ENCODE measurements at regions not wholly inside any gene's neighbourhood (a gene's known extent, or its start where the extent isn't known, plus 50 kb on each side); places are given as distances from the start of the nearest gene placed in this dataset.

DNA sequence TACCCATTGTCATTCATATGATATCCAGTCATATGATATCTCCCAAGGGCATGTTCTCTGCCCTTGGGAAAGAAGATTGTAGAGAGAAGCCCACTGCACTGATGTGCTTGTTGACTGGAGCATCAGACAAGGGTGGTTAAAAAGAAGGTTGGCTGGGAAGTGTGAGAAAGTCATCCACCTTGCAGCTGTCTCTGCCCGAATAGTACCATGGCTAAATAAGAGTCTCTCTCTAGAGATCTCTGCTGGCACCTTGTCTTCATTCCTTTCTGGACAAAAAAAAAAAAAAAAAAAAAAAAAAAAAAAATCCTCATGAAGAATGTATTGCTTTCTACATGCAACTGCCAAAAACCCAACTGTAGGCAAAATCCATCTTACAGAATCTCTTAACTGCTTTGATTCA, 349.7 kb upstream of the ESRRG start:
- ChIA-PET POLR2A (no interaction called here), CTCF (no interaction called here)
- H3K27me3 Mint-ChIP-seq: no peaks in the 10 kb centered on the region
- TF ChIP-seq, protein P1, sequence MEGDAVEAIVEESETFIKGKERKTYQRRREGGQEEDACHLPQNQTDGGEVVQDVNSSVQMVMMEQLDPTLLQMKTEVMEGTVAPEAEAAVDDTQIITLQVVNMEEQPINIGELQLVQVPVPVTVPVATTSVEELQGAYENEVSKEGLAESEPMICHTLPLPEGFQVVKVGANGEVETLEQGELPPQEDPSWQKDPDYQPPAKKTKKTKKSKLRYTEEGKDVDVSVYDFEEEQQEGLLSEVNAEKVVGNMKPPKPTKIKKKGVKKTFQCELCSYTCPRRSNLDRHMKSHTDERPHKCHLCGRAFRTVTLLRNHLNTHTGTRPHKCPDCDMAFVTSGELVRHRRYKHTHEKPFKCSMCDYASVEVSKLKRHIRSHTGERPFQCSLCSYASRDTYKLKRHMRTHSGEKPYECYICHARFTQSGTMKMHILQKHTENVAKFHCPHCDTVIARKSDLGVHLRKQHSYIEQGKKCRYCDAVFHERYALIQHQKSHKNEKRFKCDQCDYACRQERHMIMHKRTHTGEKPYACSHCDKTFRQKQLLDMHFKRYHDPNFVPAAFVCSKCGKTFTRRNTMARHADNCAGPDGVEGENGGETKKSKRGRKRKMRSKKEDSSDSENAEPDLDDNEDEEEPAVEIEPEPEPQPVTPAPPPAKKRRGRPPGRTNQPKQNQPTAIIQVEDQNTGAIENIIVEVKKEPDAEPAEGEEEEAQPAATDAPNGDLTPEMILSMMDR (IDR thresholded peaks at IDR 0.05): no peak
- H3K4me1 Mint-ChIP-seq (ENCODE audit: low read depth): no peaks in the 10 kb centered on the region
- ATAC-seq (no peak), DNase-seq (no peak)
- intact Hi-C loops (cut with micrococcal nuclease): no loop called here
- no peak overlapping the region for H3K4me3 Mint-ChIP-seq
- H3K36me3 Mint-ChIP-seq (ENCODE audit: low read depth): no peaks in the 10 kb centered on the region
- no peak overlapping the region for H3K27ac Mint-ChIP-seq
- no peaks in the 10 kb centered on the region for H3K9me3 Mint-ChIP-seq

DNA sequence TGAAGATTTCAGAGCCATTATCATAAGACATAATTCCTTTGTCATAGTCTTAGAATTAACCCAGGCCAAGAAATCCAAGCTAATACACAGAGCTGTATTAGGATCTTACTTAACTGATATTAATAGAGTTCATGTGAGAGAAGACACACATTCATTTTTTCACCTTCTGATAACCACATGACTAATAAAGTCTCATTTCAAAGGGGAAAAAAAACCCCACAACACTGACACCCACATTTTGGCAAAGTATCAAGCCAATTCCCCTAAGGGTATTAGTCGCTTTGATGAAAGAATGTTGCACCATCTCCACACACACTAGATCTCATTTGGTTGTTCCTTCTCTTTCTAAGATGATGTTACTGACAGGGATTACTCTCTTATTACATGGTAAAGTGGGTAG, 344.4 kb upstream of the ESRRG start:
- Mint-ChIP-seq H3K4me1 (ENCODE audit: low read depth) (no peaks in the 10 kb centered on the region), H3K27ac (no peak overlapping the region), H3K9me3 (no peaks in the 10 kb centered on the region), H3K4me3 (no peak overlapping the region), H3K36me3 (ENCODE audit: low read depth) (no peaks in the 10 kb centered on the region), H3K27me3 (no peaks in the 10 kb centered on the region)
- intact Hi-C loops (cut with micrococcal nuclease): no loop called here
- ATAC-seq (no peak), DNase-seq (no peak)
- POLR2A ChIA-PET: interaction anchor here (0.7 kb wide), 1 partner anchor 101 kb away, joined by 3 read pairs; no protein-coding TSS in a partner anchor
- TF ChIP-seq, protein P1 (IDR thresholded peaks at IDR 0.05): no peak
- CTCF ChIA-PET: no interaction called here

DNA sequence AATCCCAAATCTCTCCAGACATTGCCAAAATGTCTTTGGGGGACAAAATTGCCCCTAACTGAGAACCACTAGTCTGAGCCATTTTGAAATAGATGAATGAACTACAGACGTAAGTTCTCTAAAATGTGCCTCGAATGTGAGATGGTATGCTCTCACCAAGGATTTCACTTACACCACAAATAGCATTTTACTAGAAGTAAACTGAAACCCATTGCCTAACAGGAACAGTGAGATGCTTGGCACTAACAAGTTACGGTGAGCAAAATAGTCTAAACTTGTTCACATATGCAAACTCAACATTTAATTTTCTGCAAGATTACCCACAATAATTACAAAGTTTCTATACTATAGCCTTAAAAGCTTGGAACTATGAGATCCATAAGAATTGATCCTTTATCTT, 343.6 kb upstream of the ESRRG start:
- ATAC-seq (no peak), DNase-seq (no peak)
- no peaks in the 10 kb centered on the region for H3K27me3 Mint-ChIP-seq
- intact Hi-C loops (cut with micrococcal nuclease): no loop called here
- H3K4me1 Mint-ChIP-seq (ENCODE audit: low read depth): no peaks in the 10 kb centered on the region
- POLR2A ChIA-PET: no interaction called here
- no peak overlapping the region for H3K4me3 Mint-ChIP-seq
- CTCF ChIA-PET: no interaction called here
- H3K36me3 Mint-ChIP-seq (ENCODE audit: low read depth): no peaks in the 10 kb centered on the region
- H3K9me3 Mint-ChIP-seq: no peaks in the 10 kb centered on the region
- no peak overlapping the region for H3K27ac Mint-ChIP-seq
- TF ChIP-seq, protein P1 (IDR thresholded peaks at IDR 0.05): no peak

DNA sequence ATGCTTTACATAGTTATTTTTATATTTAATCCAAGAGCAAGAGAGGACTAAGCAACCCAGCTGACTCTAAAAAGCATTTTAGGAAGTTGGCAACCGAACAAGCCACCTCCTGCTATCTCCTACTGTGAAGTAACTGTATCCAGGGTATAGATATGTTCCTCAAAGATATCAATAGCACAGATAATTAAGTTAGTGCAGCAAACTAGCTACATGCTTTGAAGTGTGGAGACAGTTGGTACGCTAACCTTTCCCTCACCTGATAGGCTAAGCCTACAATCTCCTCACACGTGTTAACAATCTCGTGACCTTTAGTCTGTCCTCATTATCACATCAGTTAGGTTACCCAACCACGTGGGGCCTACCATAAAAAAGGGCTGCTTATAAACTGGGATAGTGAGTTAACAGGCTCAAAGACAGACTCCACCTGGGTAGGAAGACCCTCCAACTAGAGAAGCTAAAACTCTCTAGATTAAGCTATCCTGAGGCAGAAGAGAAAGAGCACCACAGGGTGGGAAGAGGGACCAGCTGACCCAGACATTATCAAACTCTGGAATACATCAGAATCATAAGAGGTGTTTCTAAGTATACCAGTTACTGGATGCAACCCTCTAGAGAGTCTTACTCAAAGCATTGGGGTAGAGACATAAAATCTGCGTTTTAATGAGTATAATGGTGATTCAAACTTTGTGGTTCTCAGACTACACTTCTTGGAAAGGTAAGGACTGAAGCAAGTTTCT, 340.1 kb upstream of the ESRRG start:
- Mint-ChIP-seq H3K27ac (no peak overlapping the region), H3K9me3 (no peaks in the 10 kb centered on the region), H3K4me1 (ENCODE audit: low read depth) (no peaks in the 10 kb centered on the region), H3K4me3 (no peak overlapping the region), H3K36me3 (ENCODE audit: low read depth) (no peaks in the 10 kb centered on the region), H3K27me3 (no peaks in the 10 kb centered on the region)
- no peak for ATAC-seq
- intact Hi-C loops (cut with micrococcal nuclease): no loop called here
- POLR2A ChIA-PET: no interaction called here
- TF ChIP-seq, protein P1 (IDR thresholded peaks at IDR 0.05): no peak
- CTCF ChIA-PET: no interaction called here
- no peak for DNase-seq

DNA sequence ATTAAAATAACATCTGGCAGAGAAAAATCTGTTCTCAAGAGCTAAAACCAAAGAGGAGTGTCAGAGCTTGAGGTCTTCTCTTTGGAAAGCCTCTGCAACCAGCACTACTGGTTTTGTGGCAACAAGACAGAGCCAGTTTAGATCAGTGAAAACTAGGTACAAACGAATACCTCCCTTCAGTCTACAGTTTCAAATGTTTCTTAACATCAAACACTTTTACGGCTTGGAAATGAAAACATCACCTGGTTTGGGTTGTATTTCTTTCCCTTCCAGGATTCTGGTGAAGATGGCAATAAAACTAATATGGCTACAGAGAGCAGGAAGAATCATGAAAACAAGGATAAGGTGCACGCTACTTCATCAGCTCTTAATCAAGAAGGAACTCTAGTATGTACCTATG, 339.4 kb upstream of the ESRRG start:
- intact Hi-C loops (cut with micrococcal nuclease): no loop called here
- TF ChIP-seq, protein P1 (IDR thresholded peaks at IDR 0.05): no peak
- no peak overlapping the region for H3K27ac Mint-ChIP-seq
- H3K36me3 Mint-ChIP-seq (ENCODE audit: low read depth): no peaks in the 10 kb centered on the region
- ChIA-PET POLR2A (no interaction called here), CTCF (no interaction called here)
- H3K9me3 Mint-ChIP-seq: no peaks in the 10 kb centered on the region
- no peaks in the 10 kb centered on the region for H3K27me3 Mint-ChIP-seq
- no peak overlapping the region for H3K4me3 Mint-ChIP-seq
- no peaks in the 10 kb centered on the region for H3K4me1 Mint-ChIP-seq (ENCODE audit: low read depth)
- ATAC-seq (no peak), DNase-seq (no peak)
